OCI-M2 (cell line): ENCODE measurements at regions not wholly inside any gene's neighbourhood (a gene's known extent, or its start where the extent isn't known, plus 50 kb on each side); places are given as distances from the start of the nearest gene placed in this dataset.

Source experiments
- DNase-seq: peaks from one replicate; lab custom pipeline; 2025; ENCODE audit not compliant: unreplicated experiment; lab: John Stamatoyannopoulos, UW

GRCh38 chr6:77181749-77182148, 281.5 kb downstream of the HTR1B start:
- no peak for DNase-seq

- DNase-seq = no peak
Observed at GRCh38 chr6:77180326-77180725, 283.0 kb downstream of the HTR1B start.

- DNase-seq = no peak
Observed at GRCh38 chr6:77178821-77179220, 284.5 kb downstream of the HTR1B start.

- no peak for DNase-seq
Observed at GRCh38 chr6:77177470-77177869, 285.8 kb downstream of the HTR1B start.

- DNase-seq = no peak
Observed at GRCh38 chr6:77173472-77174074, 289.7 kb downstream of the HTR1B start.

- no peak for DNase-seq
Observed at GRCh38 chr6:77172578-77172977, 290.7 kb downstream of the HTR1B start.

- no peak for DNase-seq
Observed at GRCh38 chr6:77159730-77160129, 303.6 kb downstream of the HTR1B start.

GRCh38 chr6:77151241-77151640, 312.1 kb downstream of the HTR1B start:
- no peak for DNase-seq

- no peak for DNase-seq
Observed at GRCh38 chr6:77150736-77151135, 312.6 kb downstream of the HTR1B start.

GRCh38 chr6:77145244-77145643, 318.0 kb downstream of the HTR1B start:
- no peak for DNase-seq

- DNase-seq = no peak
Observed at GRCh38 chr6:77143659-77144447, 319.4 kb downstream of the HTR1B start.

GRCh38 chr6:77136086-77136485, 327.2 kb downstream of the HTR1B start:
- no peak for DNase-seq

- DNase-seq = no peak
Observed at GRCh38 chr6:77133031-77133430, 330.3 kb downstream of the HTR1B start.

- no peak for DNase-seq
Observed at GRCh38 chr6:77131426-77131825, 331.9 kb downstream of the HTR1B start.

- DNase-seq = no peak
Observed at GRCh38 chr6:77124604-77125003, 338.7 kb downstream of the HTR1B start.

GRCh38 chr6:77123527-77123926, 339.8 kb downstream of the HTR1B start:
- no peak for DNase-seq

GRCh38 chr6:77106992-77107391, 356.3 kb downstream of the HTR1B start:
- DNase-seq = no peak

GRCh38 chr6:77105091-77105490, 358.2 kb downstream of the HTR1B start:
- no peak for DNase-seq

- DNase-seq = no peak
Observed at GRCh38 chr6:77097940-77098339, 365.4 kb downstream of the HTR1B start.

GRCh38 chr6:77095936-77096627, 367.2 kb downstream of the HTR1B start:
- no peak for DNase-seq

GRCh38 chr6:77094821-77095220, 368.5 kb downstream of the HTR1B start:
- no peak for DNase-seq

GRCh38 chr6:77092971-77093370, 370.3 kb downstream of the HTR1B start:
- no peak for DNase-seq
